ENCODE measurements at regions not wholly inside any gene's neighbourhood (a gene's known extent, or its start where the extent isn't known, plus 50 kb on each side); places are given as distances from the start of the nearest gene placed in this dataset.

DNA sequence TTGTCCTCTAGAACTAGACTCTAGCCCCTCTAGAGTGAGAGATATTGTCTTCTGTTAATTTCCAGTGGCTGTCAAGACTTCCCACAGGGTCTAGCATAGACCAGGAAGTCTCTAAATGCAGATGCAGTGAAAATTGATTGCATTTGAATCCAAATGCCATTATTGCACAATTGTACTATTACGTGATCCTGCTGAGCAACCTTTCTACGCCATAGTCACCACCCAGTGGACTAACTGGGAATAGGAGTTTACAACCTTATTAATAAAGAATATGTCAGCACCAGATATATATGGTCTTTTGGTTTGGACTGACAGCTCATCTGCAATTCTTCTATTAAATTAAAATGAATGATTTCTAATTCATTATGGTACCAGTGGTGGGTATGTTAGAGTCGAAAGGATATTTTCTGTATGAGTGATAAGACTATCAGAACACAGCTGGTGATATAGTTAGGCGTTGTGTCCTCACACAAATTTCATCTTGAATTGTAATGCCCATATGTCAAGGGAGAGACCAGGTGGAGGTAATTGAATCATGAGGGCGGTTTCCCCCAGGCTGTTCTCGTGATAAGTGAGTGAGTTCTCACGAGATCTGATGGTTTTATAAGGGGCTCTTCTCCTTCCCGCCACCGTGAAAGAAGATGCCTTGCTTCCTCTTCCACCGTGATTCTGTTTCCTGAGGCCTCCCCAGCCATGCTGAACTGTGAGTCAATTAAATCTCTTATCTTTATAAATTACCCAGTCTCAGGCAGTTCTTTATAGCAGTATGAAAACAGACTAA is 138.9 kb upstream of the CA10 start:
- DNase-seq (ENCODE audit: extremely low read depth, low read depth, low spot score), result no peak

GRCh38 chr17:52294301-52294700 is 135.8 kb upstream of the CA10 start:
- no peak for DNase-seq (ENCODE audit: extremely low read depth, low read depth, low spot score)

GRCh38 chr17:52287611-52288010 is 129.1 kb upstream of the CA10 start:
- DNase-seq (ENCODE audit: extremely low read depth, low read depth, low spot score), result no peak

DNA sequence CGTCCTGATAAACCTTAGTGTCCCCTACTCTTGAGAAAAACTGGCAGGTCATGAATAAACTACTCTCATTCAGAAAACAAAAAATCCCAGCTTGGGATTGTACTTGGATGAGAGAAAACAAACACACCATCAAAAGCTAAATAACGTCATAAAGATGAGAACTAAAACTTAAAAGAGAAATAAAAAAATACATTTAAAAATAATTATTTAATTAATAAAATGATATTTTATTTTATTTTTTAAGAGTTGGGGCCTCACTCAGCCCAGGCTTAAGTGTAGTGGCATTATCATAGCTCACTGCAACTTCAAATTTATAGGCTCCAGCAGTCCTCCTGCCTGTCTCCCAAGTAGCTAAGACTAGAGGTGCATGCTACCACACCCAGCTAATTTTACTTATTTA is 125.4 kb upstream of the CA10 start:
- DNase-seq (ENCODE audit: extremely low read depth, low read depth, low spot score), result no peak

DNA sequence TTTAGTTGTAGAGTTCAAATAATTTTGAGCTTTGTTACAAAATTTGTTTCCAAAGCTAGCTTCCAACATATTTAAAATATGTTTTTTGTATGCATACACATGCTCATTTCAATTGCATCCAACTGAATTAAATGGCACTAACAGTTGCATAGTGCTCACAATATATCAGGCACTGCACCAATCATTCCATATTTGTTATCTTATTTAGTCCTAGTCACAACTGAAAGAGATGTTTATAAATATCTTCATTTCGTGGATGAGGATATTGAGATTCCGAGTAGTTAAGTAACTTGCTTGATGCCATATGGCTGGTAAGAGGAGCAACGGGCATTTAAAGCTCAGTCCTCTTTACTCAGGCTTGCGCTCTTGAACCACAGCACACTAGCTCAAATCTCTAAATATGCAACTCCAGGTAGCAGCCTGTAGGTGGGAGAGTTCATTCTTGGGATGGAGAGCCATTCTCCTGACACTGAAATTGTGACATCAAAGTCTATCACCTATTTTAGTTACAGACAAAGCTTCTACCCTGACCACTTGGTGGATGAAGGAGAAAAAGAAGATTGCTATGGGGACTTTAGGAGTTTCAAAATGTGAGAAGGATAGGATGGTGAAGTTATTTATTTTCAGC is 118.0 kb upstream of the CA10 start:
- no peak for DNase-seq (ENCODE audit: extremely low read depth, low read depth, low spot score)

- DNase-seq (ENCODE audit: extremely low read depth, low read depth, low spot score), result no peak
Measured at GRCh38 chr17:52271781-52272180, 113.3 kb upstream of the CA10 start.

- DNase-seq (ENCODE audit: extremely low read depth, low read depth, low spot score), result no peak
Measured at GRCh38 chr17:52255347-52255746, 96.8 kb upstream of the CA10 start.

- no peak for DNase-seq (ENCODE audit: extremely low read depth, low read depth, low spot score)
Measured at GRCh38 chr17:52244689-52245088, 86.2 kb upstream of the CA10 start.

- DNase-seq (ENCODE audit: extremely low read depth, low read depth, low spot score), result no peak
Measured at GRCh38 chr17:52242268-52242667, 83.8 kb upstream of the CA10 start.

GRCh38 chr17:52237151-52237550 is 78.6 kb upstream of the CA10 start:
- no peak for DNase-seq (ENCODE audit: extremely low read depth, low read depth, low spot score)

DNA sequence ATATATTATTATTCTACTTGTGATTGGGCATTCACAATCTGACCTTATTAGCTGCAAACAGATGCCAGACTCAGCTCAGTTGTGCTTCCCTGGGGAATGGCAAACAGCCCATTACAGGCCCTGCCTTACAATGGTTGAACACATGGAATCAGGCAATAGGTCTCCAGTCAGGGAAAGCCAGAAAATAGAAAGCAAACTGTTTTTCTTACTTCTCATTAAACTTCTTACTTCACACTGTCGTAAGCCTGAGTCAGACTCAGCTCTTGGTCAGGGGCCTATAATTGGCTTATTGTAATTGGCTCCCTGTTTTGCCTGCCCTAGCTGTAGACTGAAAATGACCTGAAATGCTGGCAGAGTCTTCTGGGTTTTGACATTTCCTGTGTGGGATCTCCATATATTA is 77.0 kb upstream of the CA10 start:
- no peak for DNase-seq (ENCODE audit: extremely low read depth, low read depth, low spot score)

DNA sequence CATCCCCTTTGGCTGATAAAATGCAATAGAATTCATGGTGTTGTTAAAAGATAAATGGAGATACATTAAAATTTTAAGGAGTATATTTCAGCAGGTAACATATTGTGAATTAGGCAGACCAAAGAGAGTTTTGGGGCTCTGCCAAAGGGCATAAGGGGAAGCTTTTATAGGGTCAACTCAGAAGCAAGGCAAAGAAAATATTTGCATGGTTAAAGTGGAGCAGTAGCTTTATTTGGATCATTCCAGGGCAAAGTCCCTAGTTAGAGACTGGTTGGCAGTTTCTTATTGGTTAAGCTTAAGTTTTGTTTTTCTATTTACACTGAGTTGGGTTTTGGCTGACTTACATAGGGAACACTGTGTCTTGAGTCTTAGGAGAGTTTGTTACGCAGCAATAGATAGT is 75.1 kb upstream of the CA10 start:
- no peak for DNase-seq (ENCODE audit: extremely low read depth, low read depth, low spot score)

DNA sequence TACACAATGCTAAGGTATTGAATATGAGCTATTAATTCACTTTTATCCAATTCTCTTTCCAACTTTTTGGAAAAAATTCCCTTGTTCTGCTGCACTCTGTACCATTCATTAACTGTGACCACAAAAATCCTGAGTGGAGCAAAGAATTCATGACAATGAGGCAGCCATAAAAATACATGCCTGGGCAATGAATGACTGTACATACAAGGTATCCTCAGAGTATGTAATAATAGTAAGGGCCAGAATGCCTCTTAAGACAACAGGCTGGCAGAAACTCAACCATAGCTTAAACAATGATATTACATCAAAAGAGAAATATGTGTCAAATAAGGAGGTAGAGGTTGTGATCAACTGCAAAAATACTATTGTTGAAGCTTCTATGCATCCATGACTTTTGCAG is 74.7 kb upstream of the CA10 start:
- no peak for DNase-seq (ENCODE audit: extremely low read depth, low read depth, low spot score)

- no peak for DNase-seq (ENCODE audit: extremely low read depth, low read depth, low spot score)
Measured at GRCh38 chr17:52228823-52229222, 70.3 kb upstream of the CA10 start.

- no peak for DNase-seq (ENCODE audit: extremely low read depth, low read depth, low spot score)
Measured at GRCh38 chr17:52227926-52228325, 69.4 kb upstream of the CA10 start.

GRCh38 chr17:52213451-52213850 is 54.9 kb upstream of the CA10 start:
- DNase-seq (ENCODE audit: extremely low read depth, low read depth, low spot score), result no peak

DNA sequence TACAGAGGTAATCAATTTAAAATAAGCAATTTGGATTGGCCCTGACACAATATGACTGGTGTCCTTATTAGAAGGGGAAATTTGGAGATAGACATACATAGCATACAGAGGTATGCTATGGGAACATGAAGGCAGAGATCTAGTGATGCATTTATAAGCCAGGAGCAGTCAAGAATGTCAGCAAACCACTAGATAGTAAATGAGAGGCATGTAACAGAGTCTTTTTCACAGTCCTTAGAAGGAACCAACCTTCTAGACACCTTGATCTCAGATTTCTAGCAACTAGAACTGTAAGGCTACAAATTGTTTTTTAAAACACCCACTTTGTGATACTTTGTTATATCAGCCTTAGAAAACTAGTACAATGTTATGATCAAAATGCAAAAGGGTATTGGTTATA is 54.3 kb upstream of the CA10 start:
- DNase-seq (ENCODE audit: extremely low read depth, low read depth, low spot score), result no peak

DNA sequence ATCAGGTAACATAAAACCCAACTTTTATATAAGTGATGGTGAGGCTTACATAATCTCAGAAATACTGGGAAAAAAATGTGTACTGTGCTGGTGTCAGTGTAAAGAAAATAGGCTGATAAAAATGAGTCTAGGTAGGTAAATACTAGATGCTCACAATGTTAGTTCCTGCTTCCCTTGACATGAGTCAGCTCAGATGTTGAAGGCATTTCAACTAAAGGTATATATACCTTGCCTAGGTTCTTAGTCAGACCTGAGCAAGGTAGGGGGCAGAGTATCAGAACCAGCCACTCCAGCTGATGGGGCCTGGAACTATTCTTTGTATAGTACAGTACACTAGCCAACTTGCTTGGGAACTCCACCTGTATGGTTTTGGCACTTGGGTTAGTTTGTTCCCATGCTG is 51.0 kb upstream of the CA10 start:
- no peak for DNase-seq (ENCODE audit: extremely low read depth, low read depth, low spot score)
